Aorta (tissue), 5 donors: ENCODE measurements at regions not wholly inside any gene's neighbourhood (a gene's known extent, or its start where the extent isn't known, plus 50 kb on each side); places are given as distances from the start of the nearest gene placed in this dataset.
"Not testable (repeated sequence)": the region's sequence is repeated elsewhere in the genome, so short reads cannot be mapped to it uniquely, and the experiment has no call there.

Source experiments
- ATAC-seq: fragments of 200-7000 bp; cut with Tn5 transposase; one replicate; pipeline ENCODE4 v1.9.1; 2022; ENCODE audit warnings: moderate library complexity; ENCODE audit not compliant: low FRiP score
- DNase-seq, 2 donors: peaks; one replicate each; pipeline ENCODE4 v3.0.0-alpha.2; 2020
- H3K27ac ChIP-seq, 2 donors: one replicate each; pipeline ENCODE4 v1.5.1; 2013; ENCODE audit warnings: low read length in 2 of 2, mild to moderate bottlenecking in 2 of 2, moderate library complexity in 2 of 2, control low read depth in 1 of 2, inconsistent platforms in 1 of 2, low read depth in 1 of 2
- H3K27me3 ChIP-seq, 2 donors: one replicate each; pipeline ENCODE4 v1.6.1; 2013; ENCODE audit warnings: control low read depth in 1 of 2, low read length in 1 of 2, mild to moderate bottlenecking in 1 of 2, moderate library complexity in 1 of 2; ENCODE audit not compliant: insufficient read depth in 2 of 2, control insufficient read depth in 1 of 2
- H3K36me3 ChIP-seq, 2 donors: one replicate each; pipeline ENCODE4 v1.6.1; 2013; ENCODE audit warnings: control low read depth in 1 of 2, low read length in 1 of 2, mild to moderate bottlenecking in 1 of 2; ENCODE audit not compliant: insufficient read depth in 2 of 2, control insufficient read depth in 1 of 2
- H3K4me1 ChIP-seq, 2 donors: one replicate each; pipeline ENCODE4 v1.6.1; 2013; ENCODE audit warnings: low read length in 2 of 2, control low read depth in 1 of 2, mild to moderate bottlenecking in 1 of 2, moderate library complexity in 1 of 2; ENCODE audit not compliant: insufficient read depth in 2 of 2, control insufficient read depth in 1 of 2
- H3K4me3 ChIP-seq, 2 donors: one replicate each; pipeline ENCODE4 v1.5.1; 2013; ENCODE audit warnings: low read length in 2 of 2, control low read depth in 1 of 2, mild to moderate bottlenecking in 1 of 2
- H3K9me3 ChIP-seq: one replicate; pipeline ENCODE4 v1.6.1; 2013; ENCODE audit warnings: mild to moderate bottlenecking, low read length; ENCODE audit not compliant: control insufficient read depth
- WGBS, 2 donors: extraction: QIAGEN DNeasy Blood & Tissue Kit; methylation state at CpG; one replicate each; pipeline ENCODE4 v1.1.7; 2013; 5-methylcytosine and 5-hydroxymethylcytosine counted together
- intact Hi-C, 2 donors: fragments of 100-400 bp; cut with DNase I; formaldehyde crosslinking; loops; one replicate each; pipeline versions ENCODE4 v1.14.2 to v1.15.0; 2022
- donor health status: healthy with polysubstance abuse.
- donor health status: Bipolar disorder and iron deficiency.
- donor health status: DM: no; HTN: no; CAD: no.
- donor health status: DM: no; HTN: no; CAD: no.
- donor health status: DM: yes; HTN: yes; CAD: no.

- intact Hi-C loops, result no loop called here
Measured at GRCh38 chr14:101657372-101657771, 96.1 kb downstream of the DIO3 start.

GRCh38 chr14:101665478-101666078 is 95.9 kb upstream of the PPP2R5C start:
- Histone ChIP-seq H3K9me3 (peaks cover 2% of the 10 kb centered on the region), H3K27me3 (peaks cover 0 to 3% of the 10 kb centered on the region in 2 donors), H3K4me1 (no peaks in the 10 kb centered on the region), H3K36me3 (no peaks in the 10 kb centered on the region), H3K4me3 (no peak overlapping the region), H3K27ac (no peak overlapping the region)
- no peak for ATAC-seq
- DNase-seq, result no peak
- 45 to 53% methylated on average over 3 of the region's 3 CpGs for WGBS, 2 donors
- intact Hi-C loops, result no loop called here

More at GRCh38 chr14:101657372-101657771, 96.1 kb downstream of the DIO3 start:
- Histone ChIP-seq H3K4me1 (no peaks in the 10 kb centered on the region), H3K4me3 (no peak overlapping the region), H3K27ac (no peak overlapping the region), H3K36me3 (no peaks in the 10 kb centered on the region), H3K27me3 (no peaks in the 10 kb centered on the region), H3K9me3 (no peaks in the 10 kb centered on the region)
- DNase-seq (no peak), ATAC-seq (no peak)

GRCh38 chr14:101666264-101666663 is 95.2 kb upstream of the PPP2R5C start:
- WGBS, 2 donors, result 85 to 86% methylated on average over 16 of the region's 16 CpGs
- Histone ChIP-seq H3K36me3 (no peaks in the 10 kb centered on the region), H3K4me3 (no peak overlapping the region), H3K27ac (no peak overlapping the region), H3K9me3 (peaks cover 2% of the 10 kb centered on the region), H3K4me1 (no peaks in the 10 kb centered on the region), H3K27me3 (peaks cover 0 to 3% of the 10 kb centered on the region in 2 donors)
- peak in 1 of 2 donors; percentile 36 for DNase-seq
- no peak for ATAC-seq
- intact Hi-C loops, result no loop called here

- H3K36me3 ChIP-seq, result no peaks in the 10 kb centered on the region
- DNase-seq, result no peak
- no peak overlapping the region for H3K4me3 ChIP-seq
- H3K27me3 ChIP-seq, result no peaks in the 10 kb centered on the region
- no peak for ATAC-seq
- peaks cover 2% of the 10 kb centered on the region for H3K9me3 ChIP-seq
- intact Hi-C loops, result no loop called here
- H3K27ac ChIP-seq, result no peak overlapping the region
- no peaks in the 10 kb centered on the region for H3K4me1 ChIP-seq
Measured at GRCh38 chr14:101669629-101670028, 91.9 kb upstream of the PPP2R5C start.

GRCh38 chr14:101673873-101674272 is 87.6 kb upstream of the PPP2R5C start:
- Histone ChIP-seq H3K9me3 (no peaks in the 10 kb centered on the region), H3K4me1 (no peaks in the 10 kb centered on the region), H3K4me3 (no peak overlapping the region), H3K36me3 (no peaks in the 10 kb centered on the region), H3K27ac (no peak overlapping the region), H3K27me3 (no peaks in the 10 kb centered on the region)
- 68 to 70% methylated on average over 5 of the region's 5 CpGs for WGBS, 2 donors
- intact Hi-C loops, result no loop called here
- no peak for DNase-seq
- ATAC-seq, result no peak

- H3K27ac ChIP-seq, DNase-seq, ATAC-seq, H3K4me3 ChIP-seq, H3K36me3 ChIP-seq, H3K27me3 ChIP-seq, H3K9me3 ChIP-seq, intact Hi-C loops, H3K4me1 ChIP-seq: not testable (repeated sequence)
- WGBS, 2 donors, result 95 to 100% methylated on average over 1 of the region's 2 CpGs
Measured at GRCh38 chr14:101675835-101676234, 85.7 kb upstream of the PPP2R5C start.

- 77 to 87% methylated on average over 11 of the region's 11 CpGs for WGBS, 2 donors
- H3K36me3 ChIP-seq, H3K4me3 ChIP-seq, H3K27me3 ChIP-seq, DNase-seq, H3K9me3 ChIP-seq, ATAC-seq, H3K27ac ChIP-seq, intact Hi-C loops, H3K4me1 ChIP-seq: not testable (repeated sequence)
Measured at GRCh38 chr14:101677912-101678327, 83.6 kb upstream of the PPP2R5C start.

GRCh38 chr14:101681795-101682194 is 79.7 kb upstream of the PPP2R5C start:
- no peak for DNase-seq
- H3K27ac ChIP-seq, result no peak overlapping the region
- no peak for ATAC-seq
- no peak overlapping the region for H3K4me3 ChIP-seq
- peaks cover 0 to 1% of the 10 kb centered on the region in 2 donors for H3K27me3 ChIP-seq
- 89 to 92% methylated on average over 2 of the region's 2 CpGs for WGBS, 2 donors
- H3K36me3 ChIP-seq, result no peaks in the 10 kb centered on the region
- no peaks in the 10 kb centered on the region for H3K4me1 ChIP-seq
- H3K9me3 ChIP-seq, result no peaks in the 10 kb centered on the region
- intact Hi-C loops, result no loop called here

GRCh38 chr14:101683365-101683764 is 78.1 kb upstream of the PPP2R5C start:
- Histone ChIP-seq H3K4me3 (no peak overlapping the region), H3K27ac (no peak overlapping the region), H3K9me3 (no peaks in the 10 kb centered on the region), H3K36me3 (no peaks in the 10 kb centered on the region), H3K27me3 (peaks cover 0 to 1% of the 10 kb centered on the region in 2 donors), H3K4me1 (no peaks in the 10 kb centered on the region)
- DNase-seq (no peak), ATAC-seq (no peak)
- WGBS, 2 donors, result 77 to 82% methylated on average over 6 of the region's 6 CpGs
- intact Hi-C loops, result no loop called here
